HG03196 (cell line): ENCODE measurements at regions not wholly inside any gene's neighbourhood (a gene's known extent, or its start where the extent isn't known, plus 50 kb on each side); places are given as distances from the start of the nearest gene placed in this dataset.

Experiments used
- ATAC-seq: cut with Tn5 transposase; IDR thresholded peaks from one replicate; pipeline ENCODE4 v1.9.1; 2021; ENCODE audit not compliant: unreplicated experiment

- no peak for ATAC-seq
These were observed 1429.2 kb upstream of the AGA start for GRCh38 chr4:178871476-178871875.

- no peak for ATAC-seq
These were observed 1439.7 kb upstream of the AGA start for GRCh38 chr4:178881937-178882336.

GRCh38 chr4:178894126-178894525, 1451.9 kb upstream of the AGA start:
- ATAC-seq: no peak

GRCh38 chr4:178899084-178899483, 1456.8 kb upstream of the AGA start:
- ATAC-seq: no peak

GRCh38 chr4:178917756-178918155, 1475.5 kb upstream of the AGA start:
- ATAC-seq: no peak

- ATAC-seq: no peak
These were observed 1494.9 kb upstream of the AGA start for GRCh38 chr4:178937130-178937529.

GRCh38 chr4:178941975-178942374, 1499.7 kb upstream of the AGA start:
- ATAC-seq: no peak

- no peak for ATAC-seq
These were observed 1511.3 kb upstream of the AGA start for GRCh38 chr4:178953447-178954120.

GRCh38 chr4:178955614-178956013, 1513.4 kb upstream of the AGA start:
- no peak for ATAC-seq

GRCh38 chr4:178958725-178959440, 1516.6 kb upstream of the AGA start:
- ATAC-seq: no peak

- ATAC-seq: no peak
These were observed 1521.3 kb upstream of the AGA start for GRCh38 chr4:178963446-178964045.

- ATAC-seq: no peak
These were observed 1524.4 kb upstream of the AGA start for GRCh38 chr4:178966644-178967043.

- ATAC-seq: no peak
These were observed 1528.3 kb upstream of the AGA start for GRCh38 chr4:178970433-178971140.

- ATAC-seq: no peak
These were observed 1534.6 kb upstream of the AGA start for GRCh38 chr4:178976861-178977260.

GRCh38 chr4:178993306-178993705, 1551.1 kb upstream of the AGA start:
- no peak for ATAC-seq

GRCh38 chr4:179001918-179002317, 1559.7 kb upstream of the AGA start:
- ATAC-seq: no peak

GRCh38 chr4:179007755-179008154, 1565.5 kb upstream of the AGA start:
- ATAC-seq: no peak

- ATAC-seq: no peak
These were observed 1575.3 kb upstream of the AGA start for GRCh38 chr4:179017581-179017980.

GRCh38 chr4:179027569-179027968, 1585.3 kb upstream of the AGA start:
- no peak for ATAC-seq

- no peak for ATAC-seq
These were observed 1586.1 kb upstream of the AGA start for GRCh38 chr4:179028321-179028720.

GRCh38 chr4:179029683-179030082, 1587.4 kb upstream of the AGA start:
- no peak for ATAC-seq

- no peak for ATAC-seq
These were observed 1598.0 kb upstream of the AGA start for GRCh38 chr4:179040259-179040658.
